Stimulated activated naive CD8-positive, alpha-beta T cell treated with anti-CD3 and anti-CD28 coated beads, Interleukin-15, Interleukin-2, amounts not matched to agents 100 ng/mL and 50 ng/mL, for 24 hours (primary cell): ENCODE measurements at regions not wholly inside any gene's neighbourhood (a gene's known extent, or its start where the extent isn't known, plus 50 kb on each side); places are given as distances from the start of the nearest gene placed in this dataset.

Experiments
- H3K27ac Mint-ChIP-seq: one replicate; pipeline ENCODE4 v1.8.0; 2021; ENCODE audit warnings: mild to moderate bottlenecking, mixed read lengths
- H3K27me3 Mint-ChIP-seq: one replicate; pipeline ENCODE4 v1.8.0; 2021; ENCODE audit warnings: mixed read lengths
- H3K36me3 Mint-ChIP-seq: one replicate; pipeline ENCODE4 v1.8.0; 2021; ENCODE audit warnings: low read depth, mixed read lengths
- H3K4me1 Mint-ChIP-seq: one replicate; pipeline ENCODE4 v1.8.0; 2021; ENCODE audit warnings: low read depth, mixed read lengths
- H3K4me3 Mint-ChIP-seq: one replicate; pipeline ENCODE4 v1.8.0; 2021; ENCODE audit warnings: mild to moderate bottlenecking, mixed read lengths
- H3K9me3 Mint-ChIP-seq: one replicate; pipeline ENCODE4 v1.8.0; 2021; ENCODE audit warnings: mixed read lengths

GRCh38 chr22:47929073-47929472 is 1166.6 kb downstream of the TBC1D22A start:
- no peaks in the 10 kb centered on the region for H3K4me1 Mint-ChIP-seq
- H3K9me3 Mint-ChIP-seq = peaks cover 11% of the 10 kb centered on the region
- H3K4me3 Mint-ChIP-seq = no peak overlapping the region

DNA sequence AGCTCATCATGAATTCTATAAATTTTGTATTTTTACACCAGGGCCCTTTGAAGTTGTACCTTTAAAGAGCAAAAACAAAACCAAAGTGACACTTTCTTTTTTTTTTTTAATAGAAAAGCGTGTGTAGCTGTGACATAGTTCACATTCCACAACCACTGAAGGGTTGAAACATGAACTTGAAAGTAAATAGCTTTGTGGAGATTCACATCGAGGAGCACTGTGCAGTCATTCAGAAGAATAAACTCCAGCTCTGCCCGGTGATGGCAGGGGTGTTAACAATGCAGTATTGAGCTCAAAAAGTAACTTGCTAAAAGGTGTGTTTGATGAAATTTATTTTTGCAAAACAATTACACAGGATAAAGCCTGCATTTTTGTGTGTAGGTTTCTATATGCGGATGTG is 1166.2 kb downstream of the TBC1D22A start:
- H3K4me1 Mint-ChIP-seq = no peaks in the 10 kb centered on the region
- H3K27ac Mint-ChIP-seq = no peak overlapping the region
- peaks cover 7% of the 10 kb centered on the region for H3K9me3 Mint-ChIP-seq
- no peaks in the 10 kb centered on the region for H3K36me3 Mint-ChIP-seq
- H3K4me3 Mint-ChIP-seq = no peak overlapping the region
- H3K27me3 Mint-ChIP-seq = no peaks in the 10 kb centered on the region

More at GRCh38 chr22:47929073-47929472, 1166.6 kb downstream of the TBC1D22A start:
- Mint-ChIP-seq H3K27ac (no peak overlapping the region), H3K36me3 (no peaks in the 10 kb centered on the region), H3K27me3 (no peaks in the 10 kb centered on the region)

- no peaks in the 10 kb centered on the region for H3K4me1 Mint-ChIP-seq
- no peaks in the 10 kb centered on the region for H3K27me3 Mint-ChIP-seq
- no peak overlapping the region for H3K27ac Mint-ChIP-seq
- no peak overlapping the region for H3K4me3 Mint-ChIP-seq
- H3K36me3 Mint-ChIP-seq = no peaks in the 10 kb centered on the region
- H3K9me3 Mint-ChIP-seq = peaks cover 4% of the 10 kb centered on the region
Observed at GRCh38 chr22:47927648-47928210, 1165.3 kb downstream of the TBC1D22A start.

GRCh38 chr22:47923011-47923427 is 1160.6 kb downstream of the TBC1D22A start:
- Mint-ChIP-seq H3K9me3 (no peaks in the 10 kb centered on the region), H3K27me3 (no peaks in the 10 kb centered on the region), H3K27ac (no peak overlapping the region), H3K36me3 (no peaks in the 10 kb centered on the region), H3K4me1 (peaks cover 18% of the 10 kb centered on the region), H3K4me3 (no peak overlapping the region)

GRCh38 chr22:47921906-47922305 is 1159.5 kb downstream of the TBC1D22A start:
- Mint-ChIP-seq H3K36me3 (no peaks in the 10 kb centered on the region), H3K27me3 (no peaks in the 10 kb centered on the region), H3K4me1 (peaks cover 20% of the 10 kb centered on the region), H3K4me3 (no peak overlapping the region), H3K9me3 (no peaks in the 10 kb centered on the region), H3K27ac (no peak overlapping the region)

DNA sequence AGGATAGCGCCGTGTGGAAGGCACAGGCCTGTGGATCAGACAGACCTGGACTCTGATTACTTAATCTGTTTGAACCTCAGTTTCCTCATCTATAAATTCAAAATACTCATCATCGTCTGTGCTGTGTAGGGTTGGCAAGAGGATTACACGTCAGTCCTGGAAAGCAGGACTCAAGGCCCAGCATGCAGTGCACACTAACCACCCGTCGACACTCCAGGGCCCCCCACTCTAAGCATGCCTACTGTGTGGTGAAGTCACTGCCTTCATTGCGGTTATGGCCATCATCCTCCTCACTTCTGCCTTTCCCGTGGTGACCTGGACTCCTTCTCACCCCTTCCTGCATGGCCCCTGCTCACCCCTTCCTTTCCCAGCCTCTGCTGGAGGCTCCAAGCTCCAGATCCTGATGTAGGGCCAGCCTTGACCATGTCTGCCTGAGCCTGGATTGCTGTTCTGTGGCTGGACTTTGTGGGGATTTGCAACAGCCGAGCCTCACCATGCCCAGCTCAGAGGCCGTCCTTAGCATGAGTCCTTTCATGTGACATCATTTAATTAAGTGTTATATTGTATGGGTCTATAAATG is 1158.0 kb downstream of the TBC1D22A start:
- no peaks in the 10 kb centered on the region for H3K9me3 Mint-ChIP-seq
- H3K4me3 Mint-ChIP-seq = no peak overlapping the region
- peaks cover 20% of the 10 kb centered on the region for H3K4me1 Mint-ChIP-seq
- no peaks in the 10 kb centered on the region for H3K36me3 Mint-ChIP-seq
- H3K27ac Mint-ChIP-seq = no peak overlapping the region
- no peaks in the 10 kb centered on the region for H3K27me3 Mint-ChIP-seq

DNA sequence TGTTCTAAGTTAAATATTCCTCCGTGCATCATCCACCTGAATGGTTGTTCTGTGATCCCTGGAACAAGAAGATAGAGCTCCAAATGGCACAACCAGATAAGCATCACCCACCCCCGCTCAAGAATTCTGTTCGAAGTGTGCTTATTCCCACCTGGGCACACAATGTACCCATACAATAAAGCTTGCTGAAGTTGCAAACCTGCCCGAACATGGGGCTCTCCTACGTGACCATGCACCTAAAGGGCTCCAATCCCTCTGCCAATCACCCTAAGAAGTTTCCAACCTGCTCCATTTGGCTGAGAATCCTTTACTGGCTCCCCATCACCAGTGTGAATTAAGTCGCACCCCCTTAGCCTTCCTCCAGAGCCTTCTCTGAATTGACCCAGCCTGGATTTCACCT is 1157.4 kb downstream of the TBC1D22A start:
- Mint-ChIP-seq H3K27me3 (no peaks in the 10 kb centered on the region), H3K9me3 (no peaks in the 10 kb centered on the region), H3K27ac (no peak overlapping the region), H3K4me3 (no peak overlapping the region), H3K4me1 (peaks cover 20% of the 10 kb centered on the region), H3K36me3 (no peaks in the 10 kb centered on the region)

DNA sequence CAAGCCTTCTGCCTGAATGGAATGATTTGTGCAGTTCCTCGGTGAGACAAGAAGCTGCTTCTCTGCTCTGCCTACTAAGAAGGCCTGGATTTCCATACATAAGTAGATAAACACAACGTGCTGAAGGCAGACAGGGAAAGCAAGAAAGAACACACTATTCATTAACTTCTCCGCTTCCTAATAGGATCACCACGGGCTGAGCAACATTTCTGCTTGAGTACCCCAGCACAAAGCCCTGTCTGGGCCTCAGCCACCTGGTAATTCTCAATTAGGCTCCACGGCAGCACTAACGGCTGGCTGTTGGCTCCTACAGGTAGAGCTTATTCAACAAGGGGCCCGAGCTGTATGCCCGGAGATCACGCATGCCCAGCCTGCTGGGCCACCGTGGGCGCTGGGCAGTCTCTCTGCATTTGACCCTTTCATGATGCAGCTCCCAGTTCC is 1156.6 kb downstream of the TBC1D22A start:
- Mint-ChIP-seq H3K4me3 (no peak overlapping the region), H3K27ac (no peak overlapping the region), H3K27me3 (no peaks in the 10 kb centered on the region), H3K36me3 (no peaks in the 10 kb centered on the region), H3K4me1 (peaks cover 20% of the 10 kb centered on the region), H3K9me3 (no peaks in the 10 kb centered on the region)

DNA sequence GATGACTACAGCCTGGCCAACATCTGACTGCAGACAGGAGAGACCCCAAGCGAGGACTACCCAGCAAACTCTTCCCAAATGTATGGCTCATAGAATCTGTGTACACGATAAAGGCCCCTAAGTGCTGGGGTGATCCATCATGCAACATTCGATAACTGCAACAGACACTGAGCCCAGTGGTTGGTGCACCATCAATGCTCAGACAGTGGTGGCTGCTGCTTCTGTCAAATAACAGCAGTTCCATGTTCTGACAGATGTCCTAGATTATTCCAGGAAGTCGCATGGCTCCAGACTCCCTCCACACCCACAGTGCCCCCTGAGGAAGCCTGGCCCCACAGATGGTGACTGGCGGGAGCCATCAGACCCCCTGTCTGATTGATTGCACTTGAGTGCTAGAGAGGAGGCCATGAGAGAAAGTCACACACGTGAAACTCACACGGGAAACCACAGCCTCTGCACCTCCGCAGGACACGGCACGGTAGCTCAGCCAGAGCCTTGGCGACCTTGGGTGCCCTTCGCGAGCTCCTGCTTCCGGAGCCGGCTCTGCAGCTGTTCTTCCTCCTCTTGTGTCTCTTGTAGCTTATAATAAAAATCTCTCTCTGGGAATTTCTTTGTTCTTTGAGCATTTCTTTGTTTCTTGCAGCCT is 1155.9 kb downstream of the TBC1D22A start:
- Mint-ChIP-seq H3K4me3 (no peak overlapping the region), H3K27me3 (no peaks in the 10 kb centered on the region), H3K4me1 (peaks cover 20% of the 10 kb centered on the region), H3K9me3 (no peaks in the 10 kb centered on the region), H3K36me3 (no peaks in the 10 kb centered on the region), H3K27ac (no peak overlapping the region)

DNA sequence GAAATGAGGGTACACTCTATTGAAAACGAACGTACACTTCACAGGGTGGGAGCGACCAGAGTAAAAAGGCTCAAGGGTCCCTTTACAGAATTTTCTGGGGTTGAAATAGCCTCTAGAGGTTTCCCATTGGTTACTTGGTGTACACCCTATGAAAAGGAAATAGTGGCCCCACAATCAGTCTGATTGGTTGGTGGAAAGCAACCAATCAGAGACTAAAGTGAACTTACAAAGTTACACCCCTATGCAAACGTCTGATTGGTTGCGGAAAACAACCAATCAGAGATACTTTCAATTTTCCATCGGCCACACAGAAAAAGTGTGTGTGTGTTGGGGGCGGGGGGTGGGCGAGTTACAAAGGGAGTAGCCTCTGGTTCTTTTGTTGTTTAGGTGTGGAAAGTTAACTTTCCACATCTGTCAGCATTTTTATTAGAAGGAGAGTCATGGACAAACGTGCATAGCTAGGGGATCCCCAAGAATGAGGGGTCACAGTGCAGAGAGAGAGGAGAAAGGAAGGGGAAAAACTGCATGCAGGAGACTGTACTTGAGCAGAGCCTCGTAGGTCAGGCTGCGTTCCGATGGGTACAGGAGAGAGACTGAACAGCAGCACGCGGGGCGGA is 1152.1 kb downstream of the TBC1D22A start:
- Mint-ChIP-seq H3K9me3 (peaks cover 16% of the 10 kb centered on the region), H3K4me3 (no peak overlapping the region), H3K36me3 (peaks cover 2% of the 10 kb centered on the region), H3K27me3 (peaks cover 9% of the 10 kb centered on the region), H3K4me1 (peaks cover 17% of the 10 kb centered on the region), H3K27ac (no peak overlapping the region)

GRCh38 chr22:47902646-47903180 is 1140.3 kb downstream of the TBC1D22A start:
- H3K36me3 Mint-ChIP-seq = no peaks in the 10 kb centered on the region
- H3K27me3 Mint-ChIP-seq = peaks cover 9% of the 10 kb centered on the region
- H3K4me3 Mint-ChIP-seq = no peak overlapping the region
- H3K4me1 Mint-ChIP-seq = no peaks in the 10 kb centered on the region
- no peak overlapping the region for H3K27ac Mint-ChIP-seq
- no peaks in the 10 kb centered on the region for H3K9me3 Mint-ChIP-seq

DNA sequence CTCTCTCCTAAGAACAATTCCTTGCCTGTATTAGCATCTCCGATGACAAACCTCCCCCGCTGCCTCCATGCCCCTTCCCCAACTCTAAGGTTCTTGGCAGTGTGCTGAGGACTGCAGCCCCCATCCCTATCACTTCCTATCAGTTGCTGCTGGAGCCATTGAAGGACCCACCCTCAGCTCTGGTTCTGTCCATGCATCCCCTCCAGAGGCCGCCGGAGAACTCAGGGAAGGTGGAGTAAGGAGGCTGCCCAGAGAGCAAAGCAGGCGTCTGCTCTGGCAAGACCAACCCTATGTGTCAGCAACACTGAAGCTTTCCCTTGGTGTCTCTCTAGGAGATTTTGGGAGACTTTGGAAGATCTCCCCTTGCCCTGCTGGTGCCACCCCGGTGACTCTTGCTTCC is 1139.5 kb downstream of the TBC1D22A start:
- Mint-ChIP-seq H3K27ac (no peak overlapping the region), H3K36me3 (no peaks in the 10 kb centered on the region), H3K9me3 (no peaks in the 10 kb centered on the region), H3K27me3 (peaks cover 9% of the 10 kb centered on the region), H3K4me1 (no peaks in the 10 kb centered on the region), H3K4me3 (no peak overlapping the region)

GRCh38 chr22:47899894-47900293 is 1137.4 kb downstream of the TBC1D22A start:
- no peaks in the 10 kb centered on the region for H3K4me1 Mint-ChIP-seq
- H3K4me3 Mint-ChIP-seq = no peak overlapping the region
- H3K27me3 Mint-ChIP-seq = peaks cover 6% of the 10 kb centered on the region
- no peaks in the 10 kb centered on the region for H3K36me3 Mint-ChIP-seq
- peaks cover under 1% of the 10 kb centered on the region for H3K9me3 Mint-ChIP-seq
- H3K27ac Mint-ChIP-seq = no peak overlapping the region

DNA sequence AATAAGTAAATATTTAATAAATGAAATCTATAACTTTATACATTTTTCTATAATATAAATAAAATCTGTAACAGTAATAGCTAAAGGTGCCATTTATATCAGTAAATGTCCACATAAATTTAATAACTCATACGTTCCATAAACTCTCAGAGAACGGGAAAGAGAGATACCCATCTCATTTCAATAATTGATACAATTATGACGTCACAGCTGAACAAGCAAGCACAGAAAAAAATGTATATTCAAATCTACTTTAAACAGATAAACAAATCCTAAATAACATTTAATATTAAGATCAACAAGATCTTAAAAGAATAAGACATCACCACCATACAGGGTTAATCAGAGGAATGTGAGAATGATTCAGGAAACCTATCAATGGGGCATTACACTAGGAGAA is 1136.5 kb downstream of the TBC1D22A start:
- Mint-ChIP-seq H3K27ac (no peak overlapping the region), H3K36me3 (no peaks in the 10 kb centered on the region), H3K9me3 (peaks cover 8% of the 10 kb centered on the region), H3K27me3 (peaks cover 12% of the 10 kb centered on the region), H3K4me3 (no peak overlapping the region), H3K4me1 (no peaks in the 10 kb centered on the region)

- Mint-ChIP-seq H3K36me3 (no peaks in the 10 kb centered on the region), H3K9me3 (peaks cover 14% of the 10 kb centered on the region), H3K4me3 (no peak overlapping the region), H3K27me3 (peaks cover 11% of the 10 kb centered on the region), H3K4me1 (no peaks in the 10 kb centered on the region), H3K27ac (no peak overlapping the region)
Observed at GRCh38 chr22:47891609-47892008, 1129.2 kb downstream of the TBC1D22A start.
